ENCODE measurements at regions not wholly inside any gene's neighbourhood (a gene's known extent, or its start where the extent isn't known, plus 50 kb on each side); places are given as distances from the start of the nearest gene placed in this dataset.

GRCh38 chr7:156579566-156579965, 61.0 kb upstream of the RNF32 start:
- TF ChIP-seq CTCF (conservative IDR thresholded peaks at IDR 0.05 in 1 of 2, IDR thresholded peaks at IDR 0.05 in 1 of 2; ENCODE audit: low read depth in 1 of 2, low read length in 2 of 2) (no peak), EZH2 (IDR thresholded peaks at IDR 0.05; ENCODE audit: low read length, missing control alignments) (no peak)
- no peak overlapping the region for H3K27ac ChIP-seq (ENCODE audit: insufficient read depth, low read length)
- no peaks in the 10 kb centered on the region for H3K27me3 ChIP-seq (ENCODE audit: control insufficient read depth, insufficient read depth, low read length)
- H3K9me3 ChIP-seq (ENCODE audit: control insufficient read depth, insufficient read depth, low read depth, low read length) = no peaks in the 10 kb centered on the region
- H3K36me3 ChIP-seq (ENCODE audit: control insufficient read depth, insufficient read depth, low read length) = no peaks in the 10 kb centered on the region
- no peaks in the 10 kb centered on the region for H4K20me1 ChIP-seq (ENCODE audit: control insufficient read depth, extremely low read depth, insufficient read depth, low read length)
- H3K4me1 ChIP-seq (ENCODE audit: control insufficient read depth, extremely low read depth, insufficient read depth, low read length) = no peaks in the 10 kb centered on the region
- no peak overlapping the region for H3K4me2 ChIP-seq (ENCODE audit: extremely low read depth, insufficient read depth, low read length)
- no peaks in the 10 kb centered on the region for H3K79me2 ChIP-seq (ENCODE audit: control insufficient read depth, insufficient read depth, low read length)
- H3K9ac ChIP-seq (ENCODE audit: insufficient read depth, low read length) = no peak overlapping the region
- H3K4me3 ChIP-seq (replicated peaks in 1 of 4; ENCODE audit: control extremely low read depth in 1 of 4, insufficient read depth in 1 of 4, low read depth in 3 of 4, low read length in 4 of 4) = no peak overlapping the region
- no peak for DNase-seq (ENCODE audit: low read depth in 2 of 2)
- no peak overlapping the region for H2AFZ ChIP-seq (ENCODE audit: low read length)

GRCh38 chr7:156578978-156579430, 61.6 kb upstream of the RNF32 start:
- no peak for DNase-seq (ENCODE audit: low read depth in 2 of 2)
- no peak overlapping the region for H3K27ac ChIP-seq (ENCODE audit: insufficient read depth, low read length)

GRCh38 chr7:156578578-156578940, 62.0 kb upstream of the RNF32 start:
- Histone ChIP-seq H3K79me2 (ENCODE audit: control insufficient read depth, insufficient read depth, low read length) (no peaks in the 10 kb centered on the region), H3K4me1 (ENCODE audit: control insufficient read depth, extremely low read depth, insufficient read depth, low read length) (no peaks in the 10 kb centered on the region), H3K4me3 (replicated peaks in 1 of 4; ENCODE audit: control extremely low read depth in 1 of 4, insufficient read depth in 1 of 4, low read depth in 3 of 4, low read length in 4 of 4) (no peak overlapping the region), H3K9ac (ENCODE audit: insufficient read depth, low read length) (no peak overlapping the region), H3K27ac (ENCODE audit: insufficient read depth, low read length) (no peak overlapping the region), H3K4me2 (ENCODE audit: extremely low read depth, insufficient read depth, low read length) (no peak overlapping the region), H3K27me3 (ENCODE audit: control insufficient read depth, insufficient read depth, low read length) (no peaks in the 10 kb centered on the region), H3K9me3 (ENCODE audit: control insufficient read depth, insufficient read depth, low read depth, low read length) (no peaks in the 10 kb centered on the region), H2AFZ (ENCODE audit: low read length) (no peak overlapping the region), H4K20me1 (ENCODE audit: control insufficient read depth, extremely low read depth, insufficient read depth, low read length) (no peaks in the 10 kb centered on the region), H3K36me3 (ENCODE audit: control insufficient read depth, insufficient read depth, low read length) (no peaks in the 10 kb centered on the region)
- TF ChIP-seq CTCF (conservative IDR thresholded peaks at IDR 0.05 in 1 of 2, IDR thresholded peaks at IDR 0.05 in 1 of 2; ENCODE audit: low read depth in 1 of 2, low read length in 2 of 2) (no peak), EZH2 (IDR thresholded peaks at IDR 0.05; ENCODE audit: low read length, missing control alignments) (no peak)
- no peak for DNase-seq (ENCODE audit: low read depth in 2 of 2)

More at GRCh38 chr7:156578978-156579430, 61.6 kb upstream of the RNF32 start:
- no peaks in the 10 kb centered on the region for H3K9me3 ChIP-seq (ENCODE audit: control insufficient read depth, insufficient read depth, low read depth, low read length)
- H3K27me3 ChIP-seq (ENCODE audit: control insufficient read depth, insufficient read depth, low read length) = no peaks in the 10 kb centered on the region
- no peak overlapping the region for H2AFZ ChIP-seq (ENCODE audit: low read length)
- H3K4me3 ChIP-seq (replicated peaks in 1 of 4; ENCODE audit: control extremely low read depth in 1 of 4, insufficient read depth in 1 of 4, low read depth in 3 of 4, low read length in 4 of 4) = no peak overlapping the region
- no peak overlapping the region for H3K9ac ChIP-seq (ENCODE audit: insufficient read depth, low read length)
- H3K36me3 ChIP-seq (ENCODE audit: control insufficient read depth, insufficient read depth, low read length) = no peaks in the 10 kb centered on the region
- H3K4me1 ChIP-seq (ENCODE audit: control insufficient read depth, extremely low read depth, insufficient read depth, low read length) = no peaks in the 10 kb centered on the region
- no peaks in the 10 kb centered on the region for H4K20me1 ChIP-seq (ENCODE audit: control insufficient read depth, extremely low read depth, insufficient read depth, low read length)
- no peak for TF ChIP-seq CTCF (conservative IDR thresholded peaks at IDR 0.05 in 1 of 2, IDR thresholded peaks at IDR 0.05 in 1 of 2; ENCODE audit: low read depth in 1 of 2, low read length in 2 of 2)
- no peak for TF ChIP-seq EZH2 (IDR thresholded peaks at IDR 0.05; ENCODE audit: low read length, missing control alignments)
- H3K4me2 ChIP-seq (ENCODE audit: extremely low read depth, insufficient read depth, low read length) = no peak overlapping the region
- no peaks in the 10 kb centered on the region for H3K79me2 ChIP-seq (ENCODE audit: control insufficient read depth, insufficient read depth, low read length)
